Ovary (tissue), 3 donors: ENCODE measurements at regions not wholly inside any gene's neighbourhood (a gene's known extent, or its start where the extent isn't known, plus 50 kb on each side); places are given as distances from the start of the nearest gene placed in this dataset.

Experiments
- CTCF ChIP-seq, 3 donors: fragments of 450-650 bp in 2 of 3; fragments of 200-600 bp in 1 of 3; IDR thresholded peaks; one replicate each; pipeline versions ENCODE4 v1.5.1 to v1.8.0; 2016 to 2022; ENCODE audit warnings: antibody characterized with exemption in 3 of 3, mild to moderate bottlenecking in 1 of 3
- EP300 ChIP-seq: sonication (generic); formaldehyde crosslinking; IDR thresholded peaks from one replicate; pipeline ENCODE4 v1.6.1; 2017; ENCODE audit warnings: antibody characterized with exemption
- POLR2A ChIP-seq: fragments of 450-650 bp; IDR thresholded peaks from one replicate; pipeline ENCODE4 v1.6.1; 2017; ENCODE audit warnings: antibody characterized with exemption, mild to moderate bottlenecking, moderate library complexity
- donor health status: DM: no; HTN: no; CAD: no.

- no peak for TF ChIP-seq POLR2A
- TF ChIP-seq CTCF (IDR thresholded peaks at IDR 0.05): no peak
- TF ChIP-seq EP300: no peak
Measured at GRCh38 chr12:89935850-89936249, 227.2 kb upstream of the ATP2B1 start.
